Trophoblast cell (in vitro differentiated cells and primary cell): ENCODE measurements at regions not wholly inside any gene's neighbourhood (a gene's known extent, or its start where the extent isn't known, plus 50 kb on each side); places are given as distances from the start of the nearest gene placed in this dataset.
A peak's percentile ranks its signal among the peaks of the same experiment; 100 is the strongest.

ENCODE experiments used
- DNase-seq, 2 donors: peaks; one replicate each; pipeline ENCODE4 v3.0.0-alpha.2; 2016
- H2AFZ ChIP-seq: 2 replicates; pipeline ENCODE4 v1.6.1; 2013; ENCODE audit warnings: low read length, moderate library complexity, mild to moderate bottlenecking; ENCODE audit not compliant: insufficient read depth, poor library complexity
- H2AK5ac ChIP-seq: 2 replicates; pipeline ENCODE4 v1.6.1; 2013; ENCODE audit warnings: mild to moderate bottlenecking, low read length
- H2BK120ac ChIP-seq: 2 replicates; pipeline ENCODE4 v1.6.1; 2013; ENCODE audit warnings: low read length, mild to moderate bottlenecking, moderate library complexity; ENCODE audit not compliant: insufficient read depth, poor library complexity
- H2BK12ac ChIP-seq: 2 replicates; pipeline ENCODE4 v1.6.1; 2013; ENCODE audit warnings: mild to moderate bottlenecking, low read length, moderate library complexity
- H2BK5ac ChIP-seq: 2 replicates; pipeline ENCODE4 v1.6.1; 2013; ENCODE audit warnings: low read length, low read depth, moderate library complexity, mild to moderate bottlenecking; ENCODE audit not compliant: poor library complexity
- H3K14ac ChIP-seq: 2 replicates; pipeline ENCODE4 v1.6.1; 2013; ENCODE audit warnings: mild to moderate bottlenecking, low read length
- H3K18ac ChIP-seq: 2 replicates; pipeline ENCODE4 v1.6.1; 2013; ENCODE audit warnings: mild to moderate bottlenecking, low read length
- H3K23ac ChIP-seq: 2 replicates; pipeline ENCODE4 v1.6.1; 2013; ENCODE audit warnings: low read length
- H3K27ac ChIP-seq: 2 replicates; pipeline ENCODE4 v1.5.1; 2013; ENCODE audit warnings: low read depth, mild to moderate bottlenecking, inconsistent platforms, low read length, moderate library complexity
- H3K27me3 ChIP-seq: 2 replicates; pipeline ENCODE4 v1.6.1; 2013; ENCODE audit warnings: inconsistent platforms, mild to moderate bottlenecking, low read length, moderate library complexity; ENCODE audit not compliant: insufficient read depth
- H3K36me3 ChIP-seq, 2 experiments: 1 replicate in 1 of 2; 2 replicates in 1 of 2; pipeline ENCODE4 v1.6.1; 2013; ENCODE audit warnings: low read length in 2 of 2, mild to moderate bottlenecking in 2 of 2, moderate library complexity in 1 of 2; ENCODE audit not compliant: insufficient read depth in 2 of 2, control insufficient read depth in 1 of 2
- H3K4ac ChIP-seq: 2 replicates; pipeline ENCODE4 v1.6.1; 2013; ENCODE audit warnings: low read depth, mild to moderate bottlenecking, low read length, moderate library complexity
- H3K4me1 ChIP-seq, 2 experiments: 1 replicate in 1 of 2; 2 replicates in 1 of 2; pipeline ENCODE4 v1.6.1; 2013; ENCODE audit warnings: low read length in 2 of 2, mild to moderate bottlenecking in 2 of 2, moderate library complexity in 1 of 2; ENCODE audit not compliant: insufficient read depth in 2 of 2, control insufficient read depth in 1 of 2
- H3K4me2 ChIP-seq: 2 replicates; pipeline ENCODE4 v1.6.1; 2013; ENCODE audit warnings: inconsistent platforms, mild to moderate bottlenecking, low read length, moderate library complexity
- H3K4me3 ChIP-seq: 2 replicates; pipeline ENCODE4 v1.5.1; 2013; ENCODE audit warnings: mild to moderate bottlenecking, low read depth, low read length, inconsistent platforms
- H3K79me1 ChIP-seq: one replicate; pipeline ENCODE4 v1.6.1; 2013; ENCODE audit warnings: low read length
- H3K79me2 ChIP-seq: 2 replicates; pipeline ENCODE4 v1.6.1; 2013; ENCODE audit warnings: low read length, mild to moderate bottlenecking; ENCODE audit not compliant: control insufficient read depth, insufficient read depth, poor library complexity
- H3K9ac ChIP-seq: 2 replicates; pipeline ENCODE4 v1.6.1; 2013; ENCODE audit warnings: mild to moderate bottlenecking, low read length
- H3K9me3 ChIP-seq: 2 replicates; pipeline ENCODE4 v1.6.1; 2013; ENCODE audit warnings: low read depth, mild to moderate bottlenecking, control low read depth, inconsistent platforms, low read length; ENCODE audit not compliant: insufficient read depth
- H4K12ac ChIP-seq: 2 replicates; pipeline ENCODE4 v1.6.1; 2013; ENCODE audit warnings: low read depth, mild to moderate bottlenecking, low read length, moderate library complexity
- H4K8ac ChIP-seq: 2 replicates; pipeline ENCODE4 v1.6.1; 2013; ENCODE audit warnings: low read depth, mild to moderate bottlenecking, low read length, moderate library complexity
- H4K91ac ChIP-seq: one replicate; pipeline ENCODE4 v1.6.1; 2013; ENCODE audit warnings: low read depth, mild to moderate bottlenecking, low read length, moderate library complexity
- whole genome bisulfite sequencing: extraction: QIAGEN DNeasy Blood & Tissue Kit; methylation state at CpG from one replicate; pipeline ENCODE4 v1.1.7; 2013; ENCODE audit warnings: missing lambda C conversion rate; ENCODE audit not compliant: insufficient read length, insufficient coverage; ENCODE audit errors: extremely low coverage; 5-methylcytosine and 5-hydroxymethylcytosine counted together

DNA sequence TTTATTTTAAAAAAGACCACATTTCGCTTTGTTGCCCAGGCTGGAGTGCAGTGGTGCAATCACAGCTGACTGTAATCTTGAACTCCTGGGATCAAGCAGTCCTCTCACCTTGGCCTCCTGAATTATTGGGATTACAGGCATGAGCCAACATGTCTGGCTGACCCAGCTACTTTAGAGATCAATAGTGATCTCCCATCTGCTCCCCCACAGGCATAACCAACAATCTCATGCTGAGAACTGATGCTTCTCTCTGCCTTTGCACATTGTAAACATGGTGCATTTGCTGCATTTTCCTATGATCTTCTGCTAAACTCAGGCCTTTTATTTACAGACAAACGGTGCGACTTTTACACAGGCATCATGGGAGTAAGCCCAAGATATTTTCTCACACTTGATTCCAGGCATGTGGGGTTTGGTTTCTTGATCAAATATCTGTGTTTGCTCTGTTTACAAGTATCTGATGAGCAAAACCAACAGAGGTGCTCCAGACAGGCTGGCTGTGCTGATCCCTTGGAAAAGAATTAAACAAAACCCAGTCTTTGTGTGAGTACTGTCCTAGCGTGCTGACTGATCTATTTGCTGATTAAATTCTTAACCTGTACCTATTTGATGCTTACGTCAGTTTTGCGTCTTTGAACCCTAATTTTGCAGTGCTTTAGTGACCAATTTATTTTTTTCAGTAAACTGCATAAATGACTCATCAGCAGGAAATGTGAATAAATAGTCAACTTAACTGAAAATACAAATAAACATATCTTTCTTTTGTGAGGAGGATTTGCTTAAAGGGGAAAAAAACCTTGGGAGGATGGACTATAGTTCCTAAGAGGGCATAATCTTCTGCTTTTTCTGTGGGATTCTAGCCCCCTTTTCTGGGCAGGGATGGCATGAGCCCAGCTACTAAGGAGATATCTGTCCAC, 191.7 kb upstream of the NR3C1 start:
- H3K9ac ChIP-seq = no peak overlapping the region
- H3K23ac ChIP-seq = no peak overlapping the region
- peaks cover 4% of the 10 kb centered on the region for H3K79me1 ChIP-seq
- no peaks in the 10 kb centered on the region for H3K9me3 ChIP-seq
- no peak overlapping the region for H2AFZ ChIP-seq
- H3K79me2 ChIP-seq = no peaks in the 10 kb centered on the region
- peak overlapping the region; percentile 49 for H4K8ac ChIP-seq
- peak overlapping the region; percentile 40 for H2BK120ac ChIP-seq
- H2AK5ac ChIP-seq = no peak overlapping the region
- peak overlapping the region; percentile 36 for H3K27ac ChIP-seq
- H3K4ac ChIP-seq = no peak overlapping the region
- WGBS = no CpG with 5 or more reads among the region's 6 CpGs
- no peak overlapping the region for H3K18ac ChIP-seq
- H3K27me3 ChIP-seq = no peaks in the 10 kb centered on the region
- H3K14ac ChIP-seq = peak overlapping the region; percentile 36
- no peak overlapping the region for H4K12ac ChIP-seq
- H4K91ac ChIP-seq = peak overlapping the region; percentile 27
- peak overlapping the region; percentile 15 for H2BK5ac ChIP-seq
- H2BK12ac ChIP-seq = peak overlapping the region; percentile 61
- no peaks in the 10 kb centered on the region for H3K36me3 ChIP-seq
- DNase-seq = peak in 1 of 2 donors; percentile 65
- H3K4me3 ChIP-seq = no peak overlapping the region
- no peak overlapping the region for H3K4me2 ChIP-seq
- peaks cover 4 to 5% of the 10 kb centered on the region in 2 experiments for H3K4me1 ChIP-seq

- Histone ChIP-seq H3K79me2 (no peaks in the 10 kb centered on the region), H3K27ac (no peak overlapping the region), H3K4ac (no peak overlapping the region), H3K4me2 (no peak overlapping the region), H3K4me3 (no peak overlapping the region), H3K4me1 (peaks cover 5 to 6% of the 10 kb centered on the region in 2 experiments), H4K91ac (no peak overlapping the region), H2AFZ (no peak overlapping the region), H3K14ac (no peak overlapping the region), H3K18ac (no peak overlapping the region), H3K27me3 (no peaks in the 10 kb centered on the region), H3K9ac (no peak overlapping the region), H3K36me3 (no peaks in the 10 kb centered on the region), H2AK5ac (no peak overlapping the region), H3K79me1 (peaks cover 4% of the 10 kb centered on the region), H3K9me3 (no peaks in the 10 kb centered on the region), H2BK12ac (peak overlapping the region; percentile 4), H2BK120ac (no peak overlapping the region), H4K12ac (no peak overlapping the region), H3K23ac (no peak overlapping the region), H4K8ac (no peak overlapping the region), H2BK5ac (no peak overlapping the region)
- DNase-seq = no peak
- 100% methylated on average over 2 of the region's 6 CpGs for WGBS
These were observed 190.2 kb upstream of the NR3C1 start for GRCh38 chr5:143593723-143594122.

DNA sequence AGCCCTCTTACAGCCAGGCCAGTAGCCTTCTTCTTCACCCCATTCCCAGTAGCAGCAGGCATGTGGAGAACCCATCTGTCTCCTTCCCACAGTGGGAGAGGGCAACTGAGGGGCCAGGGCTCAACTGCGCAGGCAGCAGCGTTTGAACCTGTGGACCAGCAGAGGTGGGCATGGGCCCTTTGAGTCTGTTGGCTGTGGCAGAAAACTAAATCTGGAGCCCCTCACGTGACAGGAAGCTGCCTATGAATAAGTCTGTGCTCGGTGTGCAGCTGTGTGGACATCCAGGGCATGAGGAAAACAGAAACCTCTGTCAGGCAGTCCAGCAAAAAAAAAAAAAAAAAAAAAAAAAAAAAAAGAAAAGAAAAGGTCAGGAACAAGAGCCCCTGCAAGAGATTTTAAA, 189.2 kb upstream of the NR3C1 start:
- no peak for DNase-seq
- H4K8ac ChIP-seq = no peak overlapping the region

DNA sequence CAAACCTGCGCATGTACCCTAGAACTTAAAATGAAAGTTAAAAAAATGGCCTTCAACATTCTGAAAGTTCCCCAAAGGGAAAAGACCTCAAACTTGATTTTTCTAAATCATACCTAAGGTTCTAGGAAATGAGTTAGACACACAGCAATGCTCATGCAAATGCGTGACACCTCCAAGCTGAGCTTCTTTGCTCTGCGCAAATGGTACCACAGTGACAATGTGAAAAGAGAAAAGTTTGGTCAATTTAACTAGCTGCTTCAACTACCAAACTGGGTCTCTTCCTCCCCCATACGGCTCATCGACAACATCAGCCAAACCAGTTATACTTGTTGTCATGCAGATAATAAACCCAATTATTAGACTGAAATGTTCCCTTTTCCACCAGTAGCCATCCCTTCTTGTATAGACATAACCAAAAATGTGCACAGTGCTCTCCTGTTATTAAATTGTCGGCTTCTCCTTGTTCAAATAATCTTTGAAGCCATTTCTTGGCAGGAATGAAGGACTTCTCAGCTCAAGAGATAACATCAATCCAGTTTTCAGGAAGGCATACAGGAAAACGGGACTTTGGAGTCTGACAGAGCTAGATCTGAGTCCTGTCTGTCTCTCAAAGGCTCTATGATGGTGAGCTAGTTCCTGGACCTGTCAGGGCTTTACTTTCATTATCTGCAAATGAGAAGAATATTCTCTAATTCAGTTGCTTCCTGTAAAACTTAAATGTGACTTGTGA, 185.6 kb upstream of the NR3C1 start:
- WGBS = no CpG with 5 or more reads among the region's 7 CpGs
- H3K4me3 ChIP-seq = no peak overlapping the region
- no peaks in the 10 kb centered on the region for H3K36me3 ChIP-seq
- no peaks in the 10 kb centered on the region for H3K9me3 ChIP-seq
- peaks cover 0 to 3% of the 10 kb centered on the region in 2 experiments for H3K4me1 ChIP-seq
- no peak overlapping the region for H3K23ac ChIP-seq
- H3K27me3 ChIP-seq = no peaks in the 10 kb centered on the region
- H2BK120ac ChIP-seq = no peak overlapping the region
- H3K4ac ChIP-seq = no peak overlapping the region
- H3K4me2 ChIP-seq = no peak overlapping the region
- no peak overlapping the region for H3K14ac ChIP-seq
- H4K12ac ChIP-seq = no peak overlapping the region
- H3K79me1 ChIP-seq = no peaks in the 10 kb centered on the region
- H3K27ac ChIP-seq = no peak overlapping the region
- H2BK12ac ChIP-seq = no peak overlapping the region
- no peak overlapping the region for H4K91ac ChIP-seq
- no peak overlapping the region for H2BK5ac ChIP-seq
- no peak overlapping the region for H2AK5ac ChIP-seq
- H3K79me2 ChIP-seq = no peaks in the 10 kb centered on the region
- no peak overlapping the region for H3K9ac ChIP-seq
- H3K18ac ChIP-seq = no peak overlapping the region
- DNase-seq = peak in 1 of 2 donors; percentile 51
- H2AFZ ChIP-seq = no peak overlapping the region
- no peak overlapping the region for H4K8ac ChIP-seq

More for the DNA sequence above, 189.2 kb upstream of the NR3C1 start:
- Histone ChIP-seq H3K79me1 (peaks cover 4% of the 10 kb centered on the region), H3K9me3 (no peaks in the 10 kb centered on the region), H2AFZ (no peak overlapping the region), H3K18ac (no peak overlapping the region), H3K27ac (no peak overlapping the region), H3K4ac (no peak overlapping the region), H4K12ac (no peak overlapping the region), H3K23ac (no peak overlapping the region), H3K4me3 (no peak overlapping the region), H3K9ac (no peak overlapping the region), H3K36me3 (no peaks in the 10 kb centered on the region), H3K4me2 (no peak overlapping the region), H2BK12ac (peak overlapping the region; percentile 87), H2AK5ac (peak overlapping the region; percentile 15), H3K79me2 (no peaks in the 10 kb centered on the region), H3K4me1 (peaks cover 5 to 6% of the 10 kb centered on the region in 2 experiments), H2BK5ac (no peak overlapping the region), H3K14ac (no peak overlapping the region), H2BK120ac (peak overlapping the region; percentile 2), H4K91ac (no peak overlapping the region), H3K27me3 (no peaks in the 10 kb centered on the region)
- no CpG with 5 or more reads among the region's 4 CpGs for WGBS
